ENCODE measurements at regions not wholly inside any gene's neighbourhood (a gene's known extent, or its start where the extent isn't known, plus 50 kb on each side); places are given as distances from the start of the nearest gene placed in this dataset.

DNA sequence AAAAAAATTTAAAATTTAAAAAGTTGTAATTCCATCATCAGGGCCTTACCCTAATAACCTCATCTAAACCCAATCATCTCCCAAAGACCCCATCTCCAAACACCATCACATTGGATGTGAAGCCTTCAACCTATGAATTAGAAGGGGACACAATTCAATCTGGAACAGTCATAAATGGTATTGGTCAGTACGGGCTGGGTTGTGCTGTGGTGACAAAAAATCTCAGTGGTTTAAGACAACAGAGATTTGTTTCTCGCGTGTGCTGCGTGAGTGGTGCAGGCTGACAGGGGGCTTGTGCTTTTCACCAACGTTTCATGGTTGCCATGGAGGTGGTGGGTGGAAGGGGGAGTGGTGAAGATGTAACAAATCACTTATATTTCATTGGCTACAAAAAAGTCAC lies 174.5 kb downstream of the INHBB start:
- no peak for DNase-seq (ENCODE audit: extremely low read depth, low read depth)
- TF ChIP-seq, protein P1, sequence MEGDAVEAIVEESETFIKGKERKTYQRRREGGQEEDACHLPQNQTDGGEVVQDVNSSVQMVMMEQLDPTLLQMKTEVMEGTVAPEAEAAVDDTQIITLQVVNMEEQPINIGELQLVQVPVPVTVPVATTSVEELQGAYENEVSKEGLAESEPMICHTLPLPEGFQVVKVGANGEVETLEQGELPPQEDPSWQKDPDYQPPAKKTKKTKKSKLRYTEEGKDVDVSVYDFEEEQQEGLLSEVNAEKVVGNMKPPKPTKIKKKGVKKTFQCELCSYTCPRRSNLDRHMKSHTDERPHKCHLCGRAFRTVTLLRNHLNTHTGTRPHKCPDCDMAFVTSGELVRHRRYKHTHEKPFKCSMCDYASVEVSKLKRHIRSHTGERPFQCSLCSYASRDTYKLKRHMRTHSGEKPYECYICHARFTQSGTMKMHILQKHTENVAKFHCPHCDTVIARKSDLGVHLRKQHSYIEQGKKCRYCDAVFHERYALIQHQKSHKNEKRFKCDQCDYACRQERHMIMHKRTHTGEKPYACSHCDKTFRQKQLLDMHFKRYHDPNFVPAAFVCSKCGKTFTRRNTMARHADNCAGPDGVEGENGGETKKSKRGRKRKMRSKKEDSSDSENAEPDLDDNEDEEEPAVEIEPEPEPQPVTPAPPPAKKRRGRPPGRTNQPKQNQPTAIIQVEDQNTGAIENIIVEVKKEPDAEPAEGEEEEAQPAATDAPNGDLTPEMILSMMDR (IDR thresholded peaks at IDR 0.05; ENCODE audit: low read depth, low read length), result no peak

DNA sequence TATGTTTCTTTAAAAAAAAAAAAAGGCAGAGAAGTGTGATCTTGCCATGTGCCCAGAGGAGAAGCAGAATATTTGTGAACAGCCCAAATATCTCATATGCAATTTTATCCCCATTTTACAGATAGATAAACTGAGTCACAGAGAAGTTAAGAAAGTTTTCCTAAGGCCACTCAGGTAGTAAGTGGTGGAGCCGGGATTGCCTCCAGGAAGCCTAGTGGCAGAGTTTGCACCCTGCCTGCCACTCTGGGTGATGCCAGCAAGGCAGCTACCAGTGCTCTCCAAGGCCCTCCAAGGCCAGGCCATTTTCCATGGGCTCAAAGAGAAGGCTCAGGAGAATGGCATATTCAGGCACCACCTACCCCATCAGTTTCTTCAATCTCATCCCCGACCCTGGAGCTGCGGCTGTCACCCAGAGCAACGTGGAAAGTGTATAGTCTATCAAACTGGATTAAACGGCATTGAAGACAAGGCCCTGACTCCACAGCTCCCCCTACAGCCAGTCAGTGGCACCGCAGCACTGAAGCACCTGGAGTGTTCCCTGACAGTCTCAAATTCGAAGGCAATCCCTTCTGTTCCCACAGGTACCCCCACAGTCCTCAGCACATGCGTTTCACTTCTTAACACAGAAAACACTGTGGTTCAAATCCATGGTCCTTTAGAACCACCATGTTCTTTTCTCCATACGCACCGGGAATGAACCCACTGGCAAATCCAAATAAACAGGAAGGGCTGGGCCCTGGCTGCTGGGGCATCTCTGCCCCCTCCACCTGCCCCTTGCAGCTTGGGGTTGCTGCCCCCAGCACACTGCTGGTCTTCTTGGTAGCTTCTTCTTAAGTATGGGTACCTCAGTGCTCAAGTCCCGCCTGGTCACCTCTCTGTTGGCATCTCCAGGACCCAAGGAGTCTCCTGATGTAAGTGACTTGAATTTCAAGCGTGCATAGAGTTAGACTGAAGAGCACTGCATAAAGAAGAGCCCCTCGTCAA lies 175.3 kb downstream of the INHBB start:
- TF ChIP-seq, protein P1 (IDR thresholded peaks at IDR 0.05; ENCODE audit: low read depth, low read length), result peak; percentile 87
- no peak for DNase-seq (ENCODE audit: extremely low read depth, low read depth)

DNA sequence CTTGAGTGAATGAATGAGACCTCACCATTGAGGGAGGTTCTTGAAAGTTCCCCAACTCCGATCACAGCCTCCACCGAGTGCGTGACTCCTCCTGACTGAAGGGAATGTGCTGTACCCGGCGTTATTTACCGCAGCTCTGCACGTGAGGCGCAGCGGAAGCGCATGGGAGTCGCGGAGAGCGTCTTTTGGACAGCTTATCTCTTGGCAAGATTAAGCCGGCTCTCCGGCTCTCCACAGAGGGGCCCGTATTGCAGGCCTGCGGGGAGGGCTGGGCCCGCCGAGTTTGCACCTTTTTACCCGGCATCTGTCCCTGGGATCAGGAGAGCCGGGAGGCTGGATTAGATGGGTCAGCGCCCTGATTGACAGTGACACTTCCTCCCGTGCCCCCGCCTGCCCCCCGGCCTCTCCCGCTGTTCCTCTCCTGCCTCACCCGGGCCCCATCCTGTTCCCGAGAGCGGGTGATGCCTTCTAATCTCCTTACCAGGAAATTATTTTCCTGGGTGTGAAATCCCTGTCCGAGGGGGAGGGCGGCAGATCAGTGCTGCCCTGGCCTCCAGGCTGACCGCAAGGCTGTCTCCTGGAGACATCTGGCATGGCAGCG lies 176.3 kb downstream of the INHBB start:
- DNase-seq (ENCODE audit: extremely low read depth, low read depth), result no peak
- TF ChIP-seq, protein P1 (IDR thresholded peaks at IDR 0.05; ENCODE audit: low read depth, low read length), result no peak

DNA sequence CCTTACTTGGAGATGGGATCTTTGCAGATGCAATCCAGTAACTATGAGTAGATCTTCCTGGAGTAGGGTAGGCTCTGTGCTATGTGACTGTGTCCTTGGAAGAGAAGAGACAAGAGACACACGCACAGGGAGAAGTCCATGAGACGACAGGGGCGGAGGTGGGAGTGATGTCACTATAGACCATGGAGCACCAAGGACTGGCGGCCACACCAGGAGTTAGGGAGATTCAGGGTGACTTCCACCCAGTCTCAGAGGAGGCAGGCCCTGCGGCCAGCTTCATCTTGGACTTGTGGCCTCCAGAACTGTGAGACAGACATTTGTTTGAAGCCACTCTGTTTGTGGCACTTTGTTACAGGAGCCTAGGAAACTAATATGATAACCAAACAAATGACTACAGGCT lies 177.8 kb downstream of the INHBB start:
- DNase-seq (ENCODE audit: extremely low read depth, low read depth), result no peak
- TF ChIP-seq, protein P1 (IDR thresholded peaks at IDR 0.05; ENCODE audit: low read depth, low read length), result no peak

- DNase-seq (ENCODE audit: extremely low read depth, low read depth), result no peak
These were observed 178.2 kb downstream of the INHBB start for GRCh38 chr2:120524174-120524573.

GRCh38 chr2:120525056-120526046 lies 179.4 kb downstream of the INHBB start:
- no peak for DNase-seq (ENCODE audit: extremely low read depth, low read depth)
- TF ChIP-seq, protein P1 (IDR thresholded peaks at IDR 0.05; ENCODE audit: low read depth, low read length), result no peak

More at GRCh38 chr2:120524174-120524573, 178.2 kb downstream of the INHBB start:
- TF ChIP-seq, protein P1 (IDR thresholded peaks at IDR 0.05; ENCODE audit: low read depth, low read length), result no peak

Data from AG09319 (cell line).